ENCODE measurements at regions not wholly inside any gene's neighbourhood (a gene's known extent, or its start where the extent isn't known, plus 50 kb on each side); places are given as distances from the start of the nearest gene placed in this dataset.

DNA sequence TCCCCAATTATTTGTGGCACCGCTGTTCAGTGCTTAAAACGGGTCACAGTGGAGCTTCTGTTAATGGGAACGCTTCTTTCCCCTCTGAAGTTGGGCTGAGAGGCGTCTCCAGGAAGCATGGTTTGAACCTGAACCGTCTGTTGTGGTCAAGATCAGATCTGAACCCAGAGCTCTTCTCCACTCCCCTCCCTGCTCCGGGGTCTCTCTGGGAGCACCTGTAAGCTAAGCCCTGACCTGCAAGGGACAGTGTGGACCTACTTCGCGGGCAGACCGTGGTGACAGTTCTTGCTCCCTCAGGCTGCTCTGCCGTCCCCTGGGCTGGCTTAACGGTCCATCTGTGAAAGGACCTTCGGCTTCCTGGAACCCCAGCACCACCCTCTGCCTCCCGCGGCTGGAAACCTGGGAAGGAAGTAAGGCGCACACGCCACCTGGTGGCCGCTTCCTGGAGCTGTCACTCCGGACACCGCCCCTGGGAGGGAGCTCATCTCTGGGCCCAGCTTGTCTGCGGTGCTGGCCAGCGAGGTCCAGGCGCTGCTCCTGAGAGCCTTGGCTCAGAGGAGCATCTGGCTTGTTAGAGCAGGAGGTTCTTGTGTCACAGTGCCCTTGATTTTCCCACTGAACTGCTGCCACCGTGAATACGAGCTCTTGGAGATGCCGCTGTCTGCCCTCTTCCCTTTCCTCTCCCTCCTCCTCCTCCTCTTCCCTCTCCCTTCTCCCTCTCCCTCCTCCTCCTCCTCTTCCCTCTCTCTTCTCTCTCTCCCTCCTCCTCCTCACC, 518.5 kb upstream of the EEF2KMT start:
- peak; percentile 6 for DNase-seq

GRCh38 chr16:5607169-5607568, 509.6 kb upstream of the EEF2KMT start:
- DNase-seq = no peak

DNA sequence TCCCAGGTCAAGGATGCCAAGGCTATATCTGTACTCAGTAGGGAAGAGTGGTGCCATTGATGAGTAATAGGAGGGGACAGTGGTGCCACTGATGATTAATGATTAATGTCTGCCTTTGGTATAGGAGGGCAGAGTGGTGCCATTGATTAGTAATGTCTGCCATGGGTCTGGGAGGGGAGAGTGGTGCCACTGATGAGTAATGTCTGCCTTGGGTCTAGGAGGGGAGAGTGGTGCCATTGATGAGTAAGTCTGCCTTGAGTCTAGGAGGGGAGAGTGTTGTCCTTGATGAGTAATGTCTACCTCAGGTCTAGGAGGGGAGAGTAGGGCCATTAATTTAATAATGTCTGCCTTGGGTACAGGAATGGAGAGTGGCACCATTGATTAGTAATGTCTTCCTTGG, 507.8 kb upstream of the EEF2KMT start:
- no peak for DNase-seq

DNA sequence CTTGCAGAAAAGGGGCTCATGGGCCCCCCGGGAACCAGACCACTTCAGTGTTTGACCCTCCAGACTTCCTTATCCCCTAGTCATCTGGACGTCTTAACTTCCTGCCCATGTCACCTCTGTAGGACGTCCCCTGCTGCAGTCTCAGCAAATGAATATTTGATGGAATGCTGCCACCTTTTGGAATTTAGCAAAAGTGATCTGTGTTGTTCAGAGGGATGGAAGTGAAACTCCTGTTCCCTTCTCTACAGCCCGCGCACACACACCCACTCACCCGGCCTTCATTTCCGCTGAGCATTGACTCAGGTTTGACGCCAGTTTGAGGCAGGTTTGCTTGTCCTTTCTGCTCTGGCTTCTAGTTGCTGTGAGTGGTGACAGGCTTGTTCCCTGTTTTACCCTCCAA, 507.2 kb upstream of the EEF2KMT start:
- DNase-seq = peak; percentile 12

DNA sequence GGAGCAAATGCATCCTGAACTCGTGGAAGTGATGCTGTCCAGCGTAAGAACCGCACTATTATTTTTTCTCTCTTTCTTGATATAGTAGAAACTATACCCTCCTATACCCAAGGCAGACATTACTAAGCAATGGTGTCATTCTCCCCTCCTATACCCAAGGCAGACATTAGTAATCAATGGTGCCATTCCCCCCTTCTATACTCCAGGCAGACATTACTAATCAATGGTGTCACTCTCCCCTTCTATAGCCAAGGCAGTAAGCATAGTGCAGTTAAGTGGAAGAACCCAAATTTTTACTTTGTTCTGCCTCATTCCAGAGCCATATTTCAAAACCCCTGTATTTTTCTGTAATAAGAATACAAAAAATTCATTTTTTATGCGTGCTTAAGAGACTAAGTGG, 506.2 kb upstream of the EEF2KMT start:
- no peak for DNase-seq

- no peak for DNase-seq
These were observed 504.4 kb upstream of the EEF2KMT start for GRCh38 chr16:5601957-5602356.

- no peak for DNase-seq
These were observed 501.2 kb upstream of the EEF2KMT start for GRCh38 chr16:5598793-5599192.

GRCh38 chr16:5595849-5596248, 498.3 kb upstream of the EEF2KMT start:
- no peak for DNase-seq

- DNase-seq = no peak
These were observed 492.8 kb upstream of the EEF2KMT start for GRCh38 chr16:5590416-5590815.

GRCh38 chr16:5589812-5590373, 492.3 kb upstream of the EEF2KMT start:
- DNase-seq = no peak

DNA sequence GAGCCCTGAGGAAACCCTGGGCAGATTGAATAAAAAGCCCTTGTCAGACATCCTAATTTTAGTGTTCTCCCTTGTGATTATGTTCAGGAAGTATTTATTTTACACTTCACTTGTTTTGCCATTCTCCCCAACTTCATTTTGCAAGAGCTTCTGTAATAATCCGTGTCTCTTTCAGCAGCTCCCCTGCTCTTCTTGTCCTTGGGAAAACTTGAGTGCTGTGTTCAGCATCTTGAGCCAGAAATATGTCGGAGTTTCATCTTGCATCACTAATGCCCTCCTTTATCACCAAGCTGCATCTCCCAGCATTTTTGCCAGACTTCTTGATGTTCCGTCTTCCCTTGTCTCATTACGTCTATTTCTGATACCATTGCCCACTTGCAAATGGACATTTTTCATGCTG, 486.5 kb upstream of the EEF2KMT start:
- DNase-seq = no peak

- DNase-seq = no peak
These were observed 484.9 kb upstream of the EEF2KMT start for GRCh38 chr16:5582529-5582928.

DNA sequence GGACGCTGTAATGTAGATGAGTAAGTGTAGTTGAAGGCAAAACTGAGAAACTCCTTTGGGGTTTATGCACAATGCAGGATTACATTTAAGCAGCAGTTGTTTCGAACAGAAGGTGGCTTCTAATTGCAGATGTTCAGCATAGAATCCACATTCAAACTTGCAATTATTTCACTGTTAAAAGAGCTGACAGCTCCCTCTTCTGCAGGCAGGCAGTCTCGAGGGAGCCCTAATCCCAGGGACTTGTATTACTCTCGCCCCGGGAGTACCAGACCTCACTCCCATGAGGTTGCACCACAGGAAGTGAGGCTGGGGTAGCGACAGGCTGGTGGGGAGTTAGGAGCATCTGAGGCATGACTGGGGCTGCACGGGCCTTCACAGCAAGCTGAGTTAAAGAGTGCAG, 484.3 kb upstream of the EEF2KMT start:
- no peak for DNase-seq

- DNase-seq = no peak
These were observed 483.8 kb upstream of the EEF2KMT start for GRCh38 chr16:5581428-5581827.

GRCh38 chr16:5580772-5581171, 483.2 kb upstream of the EEF2KMT start:
- no peak for DNase-seq

DNA sequence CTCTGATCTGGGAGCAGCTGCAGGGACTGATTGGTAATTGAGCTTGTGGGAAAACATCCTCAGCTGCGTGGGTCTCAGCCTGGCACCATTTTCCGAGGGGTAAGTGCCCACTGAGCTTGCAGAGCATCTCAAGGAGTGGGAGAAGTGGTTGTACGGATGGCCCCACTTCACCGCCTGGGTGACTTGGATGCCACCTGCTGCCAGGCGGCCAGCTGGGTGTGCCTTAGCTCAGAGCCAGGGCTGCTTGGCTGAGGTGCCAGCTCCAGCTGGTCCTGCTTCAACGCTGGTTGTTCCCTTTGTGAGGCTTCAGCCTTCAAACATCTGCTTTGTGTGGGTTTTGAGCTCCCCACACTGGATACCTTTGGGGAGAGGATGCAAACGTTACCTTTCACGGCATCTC, 482.7 kb upstream of the EEF2KMT start:
- DNase-seq = no peak

- DNase-seq = no peak
These were observed 481.4 kb upstream of the EEF2KMT start for GRCh38 chr16:5578980-5579379.

DNA sequence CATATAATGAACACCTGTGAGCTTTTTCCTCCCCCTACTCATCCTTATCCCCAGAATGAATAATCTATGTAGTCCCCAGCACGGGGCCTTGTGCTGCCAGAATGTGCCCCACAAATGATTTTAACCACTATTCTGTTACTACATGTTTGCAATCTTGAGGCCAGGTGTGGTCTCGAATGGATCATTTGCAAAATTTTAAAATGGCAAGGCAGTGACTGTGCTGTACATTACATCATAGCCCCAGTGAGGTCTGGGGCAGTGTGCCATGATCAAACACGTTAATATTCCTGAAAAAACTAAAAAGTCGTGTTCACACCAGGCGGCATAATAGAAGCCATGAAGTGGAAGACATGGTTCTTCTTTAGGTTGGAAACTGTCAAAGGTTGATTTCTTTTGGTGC, 479.9 kb upstream of the EEF2KMT start:
- no peak for DNase-seq

DNA sequence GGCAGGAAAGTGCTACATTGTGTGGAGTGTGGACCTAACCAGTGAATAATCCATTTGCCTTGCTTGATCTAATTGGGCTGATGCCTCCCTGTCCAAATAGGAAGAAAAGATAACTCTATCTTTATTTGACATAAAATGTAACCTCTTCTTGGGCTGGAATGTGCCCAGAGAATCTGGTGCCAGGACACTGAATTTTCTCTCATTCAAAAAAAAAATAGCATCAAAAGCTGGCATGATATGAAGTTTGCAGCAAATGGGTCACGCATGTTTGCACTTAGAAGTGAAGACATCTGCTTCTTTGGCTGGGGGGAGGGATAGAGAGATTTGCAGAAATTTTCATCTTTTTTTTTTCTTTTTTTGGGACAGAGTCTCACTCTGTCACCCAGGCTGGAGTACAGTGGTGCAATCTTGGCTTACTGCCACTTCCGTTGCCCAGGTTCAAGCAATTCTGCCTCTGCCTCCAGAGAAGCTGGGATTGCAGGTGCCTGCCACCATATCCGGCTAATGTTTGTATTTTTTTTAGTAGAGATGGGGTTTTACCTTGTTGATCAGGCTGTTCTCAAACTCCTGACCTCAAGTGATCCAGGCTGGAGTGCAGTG, 478.2 kb upstream of the EEF2KMT start:
- no peak for DNase-seq

GRCh38 chr16:5575121-5575520, 477.5 kb upstream of the EEF2KMT start:
- DNase-seq = no peak

GRCh38 chr16:5572056-5572455, 474.5 kb upstream of the EEF2KMT start:
- DNase-seq = no peak

GRCh38 chr16:5571446-5571845, 473.9 kb upstream of the EEF2KMT start:
- DNase-seq = no peak

DNA sequence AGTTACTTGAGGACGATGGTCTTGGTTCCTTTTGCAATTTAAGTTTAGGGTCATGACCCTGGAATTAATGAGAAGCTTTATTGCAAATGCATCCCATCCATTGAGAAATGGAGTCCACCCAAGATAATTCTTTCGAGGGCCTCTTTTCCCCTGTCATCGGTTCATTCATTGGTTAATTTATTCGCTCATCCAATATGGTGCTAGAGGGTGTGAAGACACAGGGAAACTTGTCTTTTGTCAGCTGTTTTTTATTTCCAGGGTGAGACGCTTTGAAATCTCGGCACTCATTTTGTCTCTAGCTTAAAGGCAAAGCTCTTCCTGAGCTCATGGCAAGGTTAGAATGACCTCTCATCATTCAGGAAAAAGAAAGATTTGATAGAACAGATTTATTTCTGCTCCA, 464.2 kb upstream of the EEF2KMT start:
- no peak for DNase-seq

DNA sequence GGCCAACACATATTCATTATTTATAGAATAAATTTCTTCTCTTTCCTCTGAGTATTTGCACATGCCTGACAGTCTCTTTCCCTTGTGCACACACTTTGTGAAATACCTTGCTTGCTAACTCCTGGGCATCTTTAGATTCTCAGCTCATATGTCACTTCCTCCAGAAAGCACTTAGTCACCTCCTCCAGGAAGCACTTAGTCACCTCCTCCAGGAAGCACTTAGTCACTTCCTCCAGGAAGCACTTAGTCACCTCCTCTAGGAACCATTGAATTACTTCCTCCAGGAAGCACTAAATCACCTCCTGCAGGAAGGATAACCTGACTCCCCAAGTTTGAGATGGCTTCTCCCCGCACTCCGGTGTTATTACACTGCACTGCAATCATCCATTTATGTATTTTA, 462.5 kb upstream of the EEF2KMT start:
- no peak for DNase-seq

DNA sequence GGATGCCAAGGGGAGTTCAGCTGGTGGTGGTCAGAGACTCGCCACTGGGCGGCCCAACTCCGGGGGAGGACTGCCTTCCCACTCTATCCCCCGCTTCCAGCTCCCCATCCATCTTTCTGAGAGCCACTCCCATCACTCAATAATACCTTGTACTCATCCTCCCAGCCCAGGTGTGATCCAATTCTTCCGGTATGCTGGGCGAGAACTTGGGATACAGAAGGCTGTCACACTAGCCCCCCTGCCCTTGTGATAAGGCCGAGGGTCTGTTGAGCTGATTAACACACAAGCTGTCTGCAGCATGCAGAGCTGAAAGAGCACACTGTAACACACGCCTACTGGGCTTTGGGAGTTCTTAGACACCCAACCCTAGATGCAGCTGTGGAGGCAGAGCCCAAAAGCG, 460.4 kb upstream of the EEF2KMT start:
- no peak for DNase-seq

Measured in NCI-H748 treated with DMSO at 0.1 percent for 48 hours (cell line).